Activated CD8-positive, alpha-beta memory T cell treated with anti-CD3 and anti-CD28 coated beads, Interleukin-2, amount 50 U/mL, for 24 hours (primary cell): ENCODE measurements at regions not wholly inside any gene's neighbourhood (a gene's known extent, or its start where the extent isn't known, plus 50 kb on each side); places are given as distances from the start of the nearest gene placed in this dataset.
"Not testable (repeated sequence)": the region's sequence is repeated elsewhere in the genome, so short reads cannot be mapped to it uniquely, and the experiment has no call there.

Source experiments
- DNase-seq: peaks from one replicate; pipeline ENCODE4 v3.0.0-alpha.2; 2020; ENCODE audit errors: extremely low read depth

GRCh38 chr12:75683220-75683619 is 171.8 kb upstream of the KRR1 start:
- no peak for DNase-seq

GRCh38 chr12:75677522-75677921 is 166.1 kb upstream of the KRR1 start:
- no peak for DNase-seq

GRCh38 chr12:75674393-75674792 is 163.0 kb upstream of the KRR1 start:
- DNase-seq = no peak

GRCh38 chr12:75672200-75672599 is 160.8 kb upstream of the KRR1 start:
- no peak for DNase-seq

DNA sequence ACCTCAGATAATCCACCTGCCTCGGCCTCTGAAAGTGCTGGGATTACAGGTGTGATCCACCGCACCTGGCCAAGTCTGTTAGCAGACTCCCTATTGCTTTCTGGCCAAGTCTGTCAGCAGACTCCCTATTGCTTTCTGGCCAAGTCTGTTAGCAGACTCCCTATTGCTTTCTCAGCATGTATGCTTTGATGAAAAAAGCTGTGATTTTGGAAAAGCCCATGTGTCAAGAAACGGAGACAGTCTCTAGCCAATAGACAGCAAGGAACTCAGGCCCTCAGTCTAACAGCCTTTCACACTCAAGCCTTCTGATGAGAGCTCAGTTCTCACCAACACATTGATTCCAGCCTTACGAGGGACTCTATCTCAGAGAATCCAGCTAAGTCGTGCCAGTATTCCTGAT is 158.8 kb upstream of the KRR1 start:
- DNase-seq = no peak

DNA sequence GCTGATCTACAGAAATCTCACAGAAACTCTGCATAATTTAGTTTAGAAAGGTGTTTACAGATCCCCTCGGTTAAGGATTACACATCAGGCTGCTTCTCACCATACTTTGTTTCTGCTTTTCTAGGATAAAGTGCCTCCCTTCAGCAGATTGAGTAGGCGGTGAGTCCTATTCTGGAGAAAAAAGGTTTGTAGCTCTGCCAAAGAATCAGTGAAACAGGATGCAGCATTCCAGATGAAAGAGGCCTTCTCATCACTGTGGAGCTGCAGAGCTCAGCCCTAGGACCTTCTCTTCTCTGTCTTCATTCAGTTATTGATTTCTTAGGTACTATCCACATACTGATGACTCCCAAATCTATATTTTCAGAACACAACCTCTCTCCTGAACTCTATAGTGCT is 155.5 kb upstream of the KRR1 start:
- DNase-seq = no peak

GRCh38 chr12:75666126-75666938 is 154.9 kb upstream of the KRR1 start:
- no peak for DNase-seq

- no peak for DNase-seq
Observed at GRCh38 chr12:75665216-75665615, 153.8 kb upstream of the KRR1 start.

- no peak for DNase-seq
Observed at GRCh38 chr12:75662511-75663159, 151.2 kb upstream of the KRR1 start.

- DNase-seq = no peak
Observed at GRCh38 chr12:75661908-75662307, 150.5 kb upstream of the KRR1 start.

DNA sequence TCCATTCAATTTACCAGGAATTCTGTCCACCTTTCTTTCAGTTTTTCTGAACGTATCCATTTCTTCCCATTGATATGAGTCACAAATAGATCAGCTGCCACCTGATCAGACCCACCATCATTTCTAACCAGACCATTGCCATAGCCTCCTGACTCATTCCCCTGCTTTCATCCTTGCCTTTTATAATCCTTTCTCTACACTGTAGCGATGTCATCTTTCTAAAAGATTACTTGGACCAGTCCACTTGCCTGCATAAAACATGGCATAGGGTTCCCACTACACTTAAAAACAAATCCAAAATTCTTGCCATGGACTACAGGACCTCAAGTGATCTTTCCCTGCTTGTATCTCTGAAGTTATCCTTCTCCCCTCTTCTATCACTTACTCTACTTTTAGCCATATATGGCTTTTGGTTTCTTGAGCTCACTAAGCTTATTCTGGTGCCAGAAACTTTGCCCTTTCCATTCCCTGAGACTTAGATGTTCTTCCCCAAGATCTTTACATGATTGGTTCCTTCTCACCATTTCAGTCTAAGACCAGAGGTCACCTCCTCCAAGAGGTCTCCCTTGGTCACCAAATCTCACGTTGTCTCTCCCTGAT is 149.5 kb upstream of the KRR1 start:
- no peak for DNase-seq

DNA sequence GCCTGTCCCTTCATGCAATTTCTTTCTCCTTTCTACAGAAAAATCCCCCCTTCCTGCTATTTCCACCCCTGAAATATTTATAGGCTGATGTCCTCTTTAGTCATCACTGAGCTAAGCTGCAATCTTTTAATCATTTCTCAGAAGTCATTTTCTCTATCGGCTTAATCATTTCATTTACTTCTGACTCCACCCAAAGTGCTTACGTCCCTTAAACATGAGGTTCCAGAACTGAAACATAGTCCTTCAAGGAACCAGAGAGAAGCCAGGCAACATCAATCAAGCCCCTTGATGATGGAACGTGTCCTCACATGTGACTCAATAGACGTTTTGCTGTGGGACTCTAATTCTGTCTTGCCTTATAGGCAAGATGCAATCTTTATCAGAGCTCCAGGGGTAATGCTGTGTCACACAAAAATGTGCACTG is 148.7 kb upstream of the KRR1 start:
- DNase-seq = no peak

GRCh38 chr12:75658901-75659823 is 147.8 kb upstream of the KRR1 start:
- no peak for DNase-seq

DNA sequence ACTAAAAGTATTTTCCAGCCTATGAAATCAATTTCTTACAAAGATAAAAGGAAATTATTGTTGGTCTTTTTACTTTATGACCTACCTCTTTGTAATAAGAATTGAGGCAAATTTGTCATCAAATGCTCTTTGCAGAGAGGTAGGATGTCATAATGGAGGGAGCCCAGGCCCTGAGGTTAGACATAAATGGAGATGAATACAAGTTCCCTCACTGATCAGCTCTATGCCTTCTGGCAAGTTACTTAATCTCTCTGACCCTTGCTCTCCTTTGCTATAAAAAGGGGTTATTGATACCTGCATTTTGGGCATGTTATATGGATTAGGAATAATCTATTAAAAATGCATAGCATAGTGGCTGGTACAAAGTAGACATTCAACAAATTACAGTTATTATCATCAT is 146.9 kb upstream of the KRR1 start:
- no peak for DNase-seq

- DNase-seq = no peak
Observed at GRCh38 chr12:75657831-75658230, 146.4 kb upstream of the KRR1 start.

DNA sequence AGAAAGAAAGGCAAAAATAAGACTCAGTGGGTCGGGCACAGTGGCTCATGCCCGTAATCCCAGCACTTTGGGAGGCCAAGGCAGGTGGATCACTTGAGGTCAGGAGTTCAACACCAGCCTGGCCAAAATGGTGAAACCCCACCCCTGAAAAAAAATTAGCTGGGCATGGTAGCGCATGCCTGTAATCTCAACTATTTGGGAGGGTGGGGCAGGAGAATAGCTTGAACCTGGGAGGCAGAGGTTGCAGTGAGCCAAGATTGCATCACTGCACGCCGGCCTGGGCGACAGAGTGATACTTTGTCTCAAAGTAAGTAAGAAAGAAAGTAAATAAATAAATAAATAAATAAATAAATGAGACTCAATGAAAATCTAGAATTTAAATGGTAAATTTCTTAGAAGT is 145.9 kb upstream of the KRR1 start:
- DNase-seq = not testable (repeated sequence)

GRCh38 chr12:75656648-75657047 is 145.2 kb upstream of the KRR1 start:
- DNase-seq = no peak

GRCh38 chr12:75656210-75656609 is 144.8 kb upstream of the KRR1 start:
- DNase-seq = no peak

GRCh38 chr12:75655315-75655806 is 144.0 kb upstream of the KRR1 start:
- no peak for DNase-seq

DNA sequence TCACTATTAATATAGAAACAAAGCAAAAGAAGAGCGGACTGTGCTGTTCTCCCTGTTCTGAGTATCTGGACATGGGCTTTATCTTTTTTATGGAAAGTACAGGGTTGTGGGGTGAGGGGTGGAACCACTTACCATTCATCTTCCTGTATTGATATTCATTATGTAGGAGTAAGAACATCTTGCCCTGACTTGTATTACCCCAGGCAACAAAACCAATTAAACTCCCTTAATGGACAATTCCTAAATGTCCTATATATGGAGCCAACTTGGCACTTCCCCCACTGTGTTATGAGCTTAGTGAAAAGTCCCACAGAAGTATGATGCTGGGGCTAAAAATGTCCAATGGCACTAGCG is 139.9 kb upstream of the KRR1 start:
- DNase-seq = no peak

DNA sequence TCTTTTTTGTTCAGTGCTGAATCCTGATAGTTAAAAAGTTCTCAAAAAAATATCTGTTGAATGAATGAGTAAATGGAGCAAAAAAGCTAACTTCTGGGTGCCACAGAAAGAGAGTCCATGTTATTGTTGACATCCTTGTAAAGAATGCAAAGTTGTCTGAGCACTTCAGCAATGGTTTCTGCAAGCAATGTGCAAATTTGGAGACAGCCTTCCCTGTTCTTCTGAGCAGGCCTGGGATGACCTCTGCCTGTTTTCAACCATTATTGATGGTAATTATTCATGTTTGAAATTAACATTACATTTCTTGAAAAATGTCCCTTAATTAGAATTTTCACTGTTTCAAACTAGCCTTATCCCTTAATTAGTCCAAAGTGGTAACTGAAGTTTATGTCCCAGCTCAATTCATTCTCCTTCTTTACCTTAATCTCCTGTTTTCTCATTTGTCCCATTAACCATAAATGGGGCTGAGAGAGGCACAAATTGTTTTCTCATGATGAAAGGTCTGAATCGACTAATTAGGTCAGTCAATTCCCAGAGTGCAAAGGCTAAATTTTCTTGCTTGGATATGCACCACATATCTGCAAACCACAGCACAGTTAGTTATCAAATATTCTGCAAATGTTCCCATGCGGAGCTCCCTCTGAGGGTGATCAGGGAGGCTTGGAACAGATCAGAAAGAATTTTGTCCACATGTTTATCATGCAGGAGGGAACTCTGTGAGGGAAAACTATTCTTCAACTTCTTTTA is 139.4 kb upstream of the KRR1 start:
- DNase-seq = no peak
